ENCODE measurements at regions not wholly inside any gene's neighbourhood (a gene's known extent, or its start where the extent isn't known, plus 50 kb on each side); places are given as distances from the start of the nearest gene placed in this dataset.
"Not testable (repeated sequence)": the region's sequence is repeated elsewhere in the genome, so short reads cannot be mapped to it uniquely, and the experiment has no call there.

DNA sequence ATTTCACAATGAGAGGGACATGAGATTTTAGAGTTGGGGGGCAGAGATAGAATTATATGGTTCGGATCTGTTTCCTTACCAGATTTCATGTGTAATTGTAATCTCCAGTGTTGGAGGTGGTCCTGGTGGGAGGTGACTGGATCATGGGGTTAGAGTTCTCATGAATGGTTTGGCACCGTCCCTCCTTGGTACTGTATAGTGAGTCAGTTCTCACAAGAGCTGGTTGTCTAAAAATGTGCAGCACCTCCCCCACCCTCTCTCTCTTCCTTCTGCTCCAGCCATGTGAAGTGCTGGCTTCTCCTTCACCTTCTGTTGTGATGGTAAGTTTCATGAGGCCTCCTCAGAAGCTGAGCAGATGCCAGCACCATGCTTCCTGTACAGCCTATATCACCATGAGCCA lies 138.1 kb downstream of the SCG2 start:
- no peak for DNase-seq (ENCODE audit: low read depth, low spot score)

DNA sequence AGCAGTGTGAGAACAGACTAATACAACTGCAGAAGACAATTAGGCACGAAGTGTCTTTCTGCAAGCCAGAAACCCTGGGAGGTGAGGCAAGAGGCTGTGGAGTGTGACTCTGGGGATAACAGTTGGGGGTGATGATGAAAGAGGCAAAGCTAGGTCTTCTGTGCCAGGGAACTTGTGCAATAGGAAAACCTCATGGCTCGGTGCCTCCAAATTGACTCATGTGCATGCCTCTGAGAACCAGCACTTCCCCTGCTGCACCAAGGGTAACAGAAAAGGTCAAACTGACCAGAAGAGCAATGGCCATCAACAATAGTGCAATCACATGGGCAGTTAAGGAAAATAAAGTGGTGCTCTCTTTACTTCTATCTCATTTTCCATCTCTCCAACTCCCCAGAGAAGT lies 136.4 kb downstream of the SCG2 start:
- DNase-seq (ENCODE audit: low read depth, low spot score): peak; percentile 82

DNA sequence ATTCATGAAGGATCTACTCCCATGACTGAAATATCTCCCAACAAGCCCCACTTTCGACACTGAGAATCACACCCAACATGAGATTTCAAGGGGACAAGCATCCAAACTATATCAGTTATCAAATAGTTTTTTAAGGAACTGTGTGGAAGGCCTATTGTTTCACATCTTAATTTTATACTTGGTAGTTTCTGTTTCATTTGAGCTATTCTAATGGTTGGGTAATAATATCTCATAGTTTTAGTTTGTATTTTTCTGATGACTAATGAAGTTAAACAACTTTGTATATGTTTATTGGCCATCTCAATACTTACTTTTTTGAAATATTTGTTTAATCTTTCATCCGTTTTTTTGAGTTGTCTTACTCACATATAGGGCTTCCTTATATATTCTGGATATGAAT lies 135.0 kb downstream of the SCG2 start:
- DNase-seq (ENCODE audit: low read depth, low spot score): no peak

DNA sequence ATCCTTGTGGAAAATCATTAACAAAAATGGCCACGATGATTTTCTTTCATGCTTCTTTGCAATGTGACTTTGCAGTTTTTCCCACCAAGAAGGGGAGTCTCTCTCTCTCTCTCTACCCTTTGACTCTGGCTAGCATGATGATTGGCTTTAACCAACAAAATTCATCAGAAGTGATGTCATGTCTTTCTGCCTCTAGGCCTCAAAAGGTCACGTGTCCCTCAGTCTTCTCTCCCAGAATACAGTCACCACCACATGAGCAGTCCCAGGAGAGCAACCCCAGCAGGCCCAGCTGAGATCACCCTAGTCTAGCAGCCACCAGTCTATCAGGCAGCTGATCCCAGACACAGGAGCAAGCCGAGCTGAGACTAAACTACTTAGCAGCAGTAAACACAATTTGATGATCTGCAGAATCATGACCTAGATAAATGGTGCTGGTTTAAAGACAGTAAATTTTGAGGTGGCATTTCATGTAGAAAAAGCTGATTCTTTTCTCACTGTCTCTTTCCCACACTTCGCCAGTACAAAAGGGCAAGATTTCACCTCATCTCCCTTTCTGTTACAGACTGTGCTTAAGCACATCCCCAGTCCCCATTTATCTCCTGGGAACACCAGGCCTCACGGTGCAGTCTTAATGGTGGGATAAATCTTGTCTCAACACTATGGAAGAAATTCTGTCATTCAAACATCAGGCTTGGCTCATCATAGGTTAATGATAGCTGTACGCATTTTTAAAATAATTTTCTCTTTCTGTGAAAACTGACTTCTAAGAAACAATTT lies 132.7 kb downstream of the SCG2 start:
- no peak for DNase-seq (ENCODE audit: low read depth, low spot score)

DNA sequence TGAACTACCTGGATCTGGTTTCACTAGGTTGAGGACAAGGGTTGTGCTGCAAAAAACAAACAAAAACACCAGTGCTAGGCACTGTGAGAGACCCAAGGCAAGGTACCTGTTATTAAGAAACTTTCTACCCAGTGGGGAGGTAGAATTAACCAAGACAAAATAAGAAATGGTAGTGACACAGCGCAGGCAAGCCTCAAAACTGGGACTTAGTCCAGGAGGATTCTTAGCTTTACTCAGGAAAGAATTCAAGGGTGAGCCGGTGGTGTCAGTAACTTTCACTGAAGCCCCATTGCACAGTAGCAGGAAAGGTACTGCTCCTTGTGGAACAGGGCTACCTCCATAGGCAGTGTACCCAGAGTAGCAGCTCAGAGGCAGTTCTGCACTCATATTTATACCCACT lies 131.6 kb downstream of the SCG2 start:
- DNase-seq (ENCODE audit: low read depth, low spot score): no peak

DNA sequence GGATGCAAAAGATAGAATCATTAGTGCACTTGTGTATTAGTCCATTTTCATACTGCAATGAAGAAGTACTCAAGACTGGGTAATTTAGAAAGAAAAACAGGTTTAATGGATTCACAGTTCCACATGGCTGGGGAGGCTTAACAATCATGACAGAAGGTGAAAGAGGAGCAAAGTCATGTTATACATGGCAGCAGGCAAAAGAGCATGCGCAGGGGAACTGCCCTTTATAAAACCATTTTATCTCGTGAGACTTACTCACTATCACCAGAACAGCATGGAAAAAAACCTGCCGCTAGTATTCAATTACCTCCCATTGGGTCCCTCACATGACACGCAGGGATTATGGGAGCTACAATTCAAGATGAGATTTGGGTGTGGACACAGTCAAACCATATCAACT lies 129.4 kb downstream of the SCG2 start:
- no peak for DNase-seq (ENCODE audit: low read depth, low spot score)

DNA sequence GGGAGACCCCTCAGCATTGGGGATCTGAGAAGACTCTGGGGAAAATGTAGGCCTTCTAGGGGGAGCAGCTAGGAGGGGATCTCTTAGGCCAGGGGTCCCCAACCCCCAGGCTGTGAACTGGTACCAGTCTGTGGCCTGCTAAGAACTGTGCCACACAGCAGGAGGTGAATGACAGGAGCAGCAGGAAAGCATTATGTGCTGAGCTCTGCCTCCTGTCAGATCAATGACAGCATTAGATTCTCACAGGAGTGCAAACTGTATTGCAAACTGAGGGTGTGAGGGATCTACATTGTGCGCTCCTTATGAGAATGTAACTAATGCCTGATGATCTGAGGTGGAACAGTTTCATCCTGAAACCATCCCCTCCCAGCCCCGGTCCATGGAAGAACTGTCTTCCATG lies 127.3 kb downstream of the SCG2 start:
- no peak for DNase-seq (ENCODE audit: low read depth, low spot score)

DNA sequence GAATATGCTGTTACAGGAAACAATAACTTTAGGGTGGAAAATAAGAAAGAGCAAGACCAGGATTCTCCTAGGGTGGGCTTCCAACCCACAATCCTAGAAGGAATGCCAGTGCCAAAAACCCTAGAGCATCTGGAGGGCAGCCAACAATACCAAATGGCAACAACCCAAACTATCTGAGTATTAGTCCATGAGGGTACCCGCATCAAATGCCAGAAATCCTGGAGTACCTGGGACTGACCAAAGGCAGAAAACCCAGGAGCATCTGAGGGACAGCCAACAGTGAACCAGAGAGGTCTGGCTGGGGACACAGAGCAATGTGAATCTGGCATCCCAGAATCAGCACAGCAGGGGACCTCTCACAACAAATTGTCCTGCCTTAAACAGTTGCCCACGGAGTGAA lies 126.3 kb downstream of the SCG2 start:
- DNase-seq (ENCODE audit: low read depth, low spot score): no peak

DNA sequence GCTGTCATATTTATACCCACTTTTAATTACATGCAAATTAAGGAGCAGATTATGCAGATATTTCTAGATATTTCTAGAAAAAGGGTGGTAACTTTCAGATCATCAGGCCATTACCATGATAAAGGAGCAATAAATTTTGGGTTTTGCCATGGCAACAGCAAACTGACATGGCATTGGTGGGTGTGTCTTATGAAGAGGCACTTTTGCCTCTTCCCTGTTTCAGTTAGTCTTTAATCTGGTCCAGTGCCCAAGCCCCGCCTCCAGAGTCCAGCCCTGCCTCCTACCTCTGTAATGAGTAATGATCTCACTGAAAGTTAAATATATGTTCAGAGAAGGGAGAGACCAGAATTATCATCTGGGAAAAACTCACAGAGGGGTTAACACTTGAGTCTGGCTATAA lies 124.8 kb downstream of the SCG2 start:
- no peak for DNase-seq (ENCODE audit: low read depth, low spot score)

DNA sequence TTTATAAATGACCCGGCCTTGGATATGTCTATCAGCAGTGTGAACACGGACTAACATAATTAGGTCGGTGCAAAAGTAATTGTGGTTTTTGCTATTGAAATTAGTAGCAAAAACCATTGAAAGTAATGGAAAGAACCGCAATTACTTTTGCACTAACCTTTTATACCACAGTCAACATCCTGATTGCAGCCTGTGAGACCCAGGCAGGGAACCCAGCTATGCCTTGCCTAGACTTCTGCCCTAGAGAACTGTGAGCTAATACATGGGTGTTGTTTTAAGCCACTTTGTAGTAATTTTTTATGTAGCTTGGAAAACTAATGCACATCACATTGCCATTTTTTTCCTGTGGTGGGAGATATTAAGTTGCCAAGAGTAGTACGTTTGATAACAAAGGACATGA lies 120.7 kb downstream of the SCG2 start:
- DNase-seq (ENCODE audit: low read depth, low spot score): no peak

DNA sequence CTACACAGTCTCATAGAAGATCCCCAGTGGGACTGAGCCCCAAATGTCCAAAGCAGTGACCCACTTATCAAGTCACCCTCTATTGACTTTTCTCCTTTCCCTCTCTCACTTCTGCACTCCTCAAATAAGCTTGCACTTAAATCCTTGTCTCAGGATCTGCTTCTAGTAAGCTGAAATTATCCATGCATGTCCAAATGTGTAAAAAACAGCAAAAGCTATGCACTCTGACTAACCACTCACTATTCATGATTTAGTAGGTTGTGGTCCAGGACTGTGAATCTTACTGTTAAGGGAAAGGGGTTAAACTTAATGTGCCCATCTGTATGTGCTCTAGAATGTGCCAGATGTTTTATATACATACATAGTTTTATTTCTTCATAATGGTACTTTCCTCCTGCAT lies 115.4 kb downstream of the SCG2 start:
- DNase-seq (ENCODE audit: low read depth, low spot score): no peak

DNA sequence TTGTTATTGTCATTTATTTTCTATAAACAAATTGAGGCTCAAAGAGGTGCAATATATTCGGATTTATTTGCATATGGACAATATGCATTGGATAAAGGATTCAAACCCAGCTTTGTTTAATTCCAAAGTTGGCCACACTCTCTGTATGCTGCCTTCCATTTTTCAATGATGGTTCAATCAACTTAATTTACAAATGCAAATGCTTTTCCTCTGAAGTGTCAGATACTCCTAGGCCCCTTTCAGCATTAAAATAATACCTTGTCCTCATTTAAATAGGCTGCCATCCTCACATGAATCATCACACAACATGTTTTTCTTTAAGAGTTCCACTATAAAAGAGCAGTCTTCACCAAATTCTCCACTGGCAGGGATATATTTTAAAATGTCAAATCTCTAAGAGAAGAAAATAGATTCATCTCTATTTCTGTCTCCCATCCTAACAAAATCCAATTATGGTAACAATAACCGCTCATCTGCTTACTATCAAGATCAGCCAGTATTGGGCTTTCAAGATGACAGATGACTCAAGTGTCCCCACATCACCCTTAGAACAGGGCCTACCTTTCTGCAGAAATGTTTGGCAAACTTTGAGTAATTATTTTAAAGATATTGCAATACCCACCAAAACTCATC lies 114.8 kb downstream of the SCG2 start:
- no peak for DNase-seq (ENCODE audit: low read depth, low spot score)

DNA sequence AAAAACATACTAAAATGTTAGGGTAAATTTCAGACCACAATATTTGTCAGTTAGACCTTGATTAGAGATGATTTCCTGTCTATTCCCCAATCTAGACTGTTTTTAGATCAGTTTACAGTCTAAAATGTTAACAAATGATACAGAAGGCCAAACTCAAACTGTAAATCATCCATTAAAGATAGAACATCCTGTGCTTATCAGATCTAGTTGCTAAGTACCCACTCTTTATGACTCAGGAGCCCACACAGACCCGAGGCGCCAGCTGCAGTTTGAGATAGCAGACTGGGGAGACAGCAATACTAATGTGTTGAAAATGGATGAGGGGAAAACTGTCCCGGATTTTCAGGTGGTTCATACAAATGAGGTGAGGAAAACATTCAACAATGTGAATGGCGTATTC lies 113.3 kb downstream of the SCG2 start:
- no peak for DNase-seq (ENCODE audit: low read depth, low spot score)

DNA sequence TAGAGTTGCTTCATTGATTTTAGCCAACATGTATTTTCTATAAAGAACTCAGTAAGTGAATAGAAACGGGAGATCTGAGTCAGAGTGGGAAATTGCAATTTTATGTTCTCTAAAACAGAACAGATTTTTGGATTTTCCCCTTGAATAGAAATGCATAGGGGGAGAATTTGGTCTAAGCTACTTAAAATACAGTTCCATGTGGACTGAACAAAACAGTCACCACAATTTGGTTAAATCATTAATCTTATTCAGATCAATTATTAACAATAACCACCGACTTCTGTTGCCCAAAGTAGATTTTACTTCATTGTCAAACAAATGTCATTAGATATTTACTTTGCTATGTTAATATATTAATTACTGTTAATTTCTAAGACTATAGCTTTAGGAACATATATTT lies 107.7 kb downstream of the SCG2 start:
- DNase-seq (ENCODE audit: low read depth, low spot score): no peak

DNA sequence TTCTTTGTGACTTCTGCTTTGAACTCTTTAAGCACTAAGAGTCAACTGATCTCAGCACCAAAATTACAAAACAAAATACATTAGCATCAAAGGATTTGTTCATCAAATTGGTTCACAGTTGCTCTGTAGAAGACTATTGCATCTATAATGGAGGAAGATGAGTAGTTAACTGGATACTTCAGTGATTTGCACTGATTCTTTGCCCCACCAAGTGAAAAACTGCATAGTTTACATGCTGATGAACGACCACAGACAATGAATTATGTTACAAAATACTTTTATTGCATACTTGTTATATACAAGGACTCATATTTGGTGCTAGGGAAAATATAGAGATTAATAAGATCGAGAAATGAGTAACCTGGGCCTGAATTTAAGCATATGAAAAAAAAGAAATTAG lies 107.2 kb downstream of the SCG2 start:
- DNase-seq (ENCODE audit: low read depth, low spot score): no peak

DNA sequence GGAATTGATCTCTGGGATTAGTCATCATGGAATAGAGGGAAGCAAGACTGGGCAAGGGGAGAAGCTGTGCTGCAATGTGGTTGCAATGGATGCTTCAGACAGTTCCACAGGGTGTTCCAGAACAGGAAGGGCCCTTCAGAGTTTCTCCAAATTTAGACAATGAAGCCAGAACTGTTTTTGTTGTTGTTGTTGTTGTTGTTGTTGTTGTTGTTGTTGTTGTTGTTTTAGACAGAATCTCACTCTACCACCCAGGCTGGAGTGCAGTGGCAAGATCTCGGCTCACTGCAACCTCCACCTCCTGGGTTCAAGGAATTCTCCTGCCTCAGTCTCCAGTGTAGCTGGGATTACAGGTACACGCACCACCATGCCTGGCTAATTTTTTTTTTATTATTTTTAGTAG lies 105.3 kb downstream of the SCG2 start:
- not testable (repeated sequence) for DNase-seq (ENCODE audit: low read depth, low spot score)

DNA sequence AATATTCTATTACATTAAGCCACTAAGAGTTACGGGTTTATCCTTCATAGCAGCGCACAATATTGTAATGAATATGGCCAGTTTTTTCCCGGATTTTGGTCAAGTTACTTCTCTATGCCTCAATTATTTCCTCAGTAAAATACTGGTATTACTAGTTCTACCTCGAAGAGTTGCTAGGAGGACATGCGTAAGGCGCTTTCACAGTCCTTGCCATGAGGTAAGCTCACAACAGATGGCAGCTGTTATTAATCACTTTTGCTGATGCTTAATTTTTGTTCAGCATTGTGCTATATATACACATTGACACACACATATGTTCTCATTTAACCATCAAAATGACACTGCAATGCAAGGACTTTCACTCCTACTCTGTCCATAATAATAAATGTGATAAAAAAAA lies 101.5 kb downstream of the SCG2 start:
- no peak for DNase-seq (ENCODE audit: low read depth, low spot score)

DNA sequence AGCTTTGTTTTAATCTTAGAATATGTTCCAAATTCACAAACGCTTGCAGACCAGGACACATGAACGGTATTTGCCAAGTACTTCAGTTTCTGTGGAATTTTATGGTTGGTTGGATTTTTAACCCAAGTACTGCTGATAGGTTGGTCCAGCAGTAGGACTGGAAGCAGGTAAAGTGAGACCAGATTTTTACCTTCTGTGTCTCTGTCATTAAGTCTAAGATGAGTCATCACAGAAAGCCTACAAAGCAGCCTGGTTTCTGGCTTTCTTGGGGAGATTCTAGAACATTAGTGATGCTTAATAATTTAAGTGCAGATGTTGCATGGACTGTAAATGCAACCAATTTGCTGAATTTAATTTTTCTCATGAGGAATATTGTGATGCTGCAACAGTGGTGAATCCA lies 100.5 kb downstream of the SCG2 start:
- DNase-seq (ENCODE audit: low read depth, low spot score): no peak

DNA sequence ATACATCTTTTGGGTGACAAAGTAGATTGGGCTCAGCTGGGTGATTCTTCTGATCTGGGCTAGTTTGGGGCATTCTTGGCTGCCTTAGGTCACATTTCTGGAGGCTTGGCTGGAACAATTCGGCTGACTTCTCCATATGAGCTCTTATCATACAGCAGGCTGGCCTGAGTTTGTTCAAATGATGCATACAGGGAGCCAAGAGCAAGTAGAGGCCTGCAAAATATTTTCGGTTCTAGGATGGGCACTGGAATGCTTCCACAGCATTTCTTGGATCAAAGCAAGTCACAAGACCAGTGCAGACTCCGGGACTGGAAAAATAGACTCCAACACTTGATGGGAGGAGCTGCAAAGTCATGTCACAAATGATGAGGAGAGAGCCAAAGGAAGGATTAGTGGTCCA lies 98.4 kb downstream of the SCG2 start:
- DNase-seq (ENCODE audit: low read depth, low spot score): no peak

DNA sequence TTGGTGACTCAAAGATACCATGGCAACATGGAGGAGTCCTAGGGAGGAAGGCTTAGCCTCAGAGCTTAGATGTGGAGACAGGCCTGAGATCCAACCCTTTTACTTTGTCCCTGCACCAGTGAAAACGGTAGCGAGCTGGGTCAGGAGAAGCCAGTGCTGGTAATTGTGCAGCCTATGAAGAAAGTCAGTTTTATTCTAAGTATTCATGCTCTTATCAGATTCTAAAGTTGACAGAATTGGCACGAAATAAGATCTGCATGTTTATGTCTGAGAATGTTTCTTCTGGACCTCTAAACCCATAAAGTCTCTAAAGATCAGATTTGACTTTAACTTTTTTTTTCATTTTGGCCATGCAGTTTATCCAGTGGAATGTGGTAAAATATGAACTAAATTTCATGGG lies 93.8 kb downstream of the SCG2 start:
- DNase-seq (ENCODE audit: low read depth, low spot score): no peak

DNA sequence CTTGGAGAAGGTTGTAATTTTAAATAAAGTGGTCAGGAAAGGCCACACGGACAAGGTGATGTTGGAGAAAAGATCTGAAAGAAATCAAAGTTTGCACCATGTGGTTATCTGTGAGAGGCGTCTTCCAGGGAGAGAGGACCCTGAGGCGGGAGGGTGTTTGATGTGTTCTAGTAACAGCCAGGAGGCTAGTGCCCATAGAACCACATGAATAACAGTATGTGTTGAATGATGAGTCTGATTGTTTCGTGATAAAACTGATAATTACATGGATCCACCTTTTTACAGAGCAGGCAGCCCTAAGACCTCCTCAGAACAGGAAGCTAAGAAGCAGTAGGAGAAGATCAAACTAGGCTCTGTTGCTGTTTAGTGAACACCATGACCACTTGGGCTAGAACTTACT lies 91.4 kb downstream of the SCG2 start:
- no peak for DNase-seq (ENCODE audit: low read depth, low spot score)

DNA sequence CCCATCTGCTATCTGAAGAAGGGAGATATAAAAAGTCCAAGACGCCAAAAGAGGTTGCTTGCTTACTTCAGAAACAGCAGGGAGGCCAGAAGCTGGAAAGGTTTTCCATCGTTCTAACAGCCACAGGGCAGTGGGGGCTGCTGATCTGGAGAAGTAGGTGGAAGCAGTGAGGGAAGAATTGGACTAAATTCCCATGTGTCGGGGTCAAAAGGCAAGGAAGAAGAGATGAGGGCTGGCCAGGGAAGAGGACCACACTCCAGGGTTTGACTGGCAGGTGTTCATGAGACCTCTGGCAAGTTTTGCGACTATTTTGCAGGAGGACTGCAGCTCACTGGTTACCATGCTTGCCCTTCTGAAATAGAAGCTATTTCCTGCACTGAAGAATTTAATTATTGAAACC lies 91.0 kb downstream of the SCG2 start:
- DNase-seq (ENCODE audit: low read depth, low spot score): no peak

DNA sequence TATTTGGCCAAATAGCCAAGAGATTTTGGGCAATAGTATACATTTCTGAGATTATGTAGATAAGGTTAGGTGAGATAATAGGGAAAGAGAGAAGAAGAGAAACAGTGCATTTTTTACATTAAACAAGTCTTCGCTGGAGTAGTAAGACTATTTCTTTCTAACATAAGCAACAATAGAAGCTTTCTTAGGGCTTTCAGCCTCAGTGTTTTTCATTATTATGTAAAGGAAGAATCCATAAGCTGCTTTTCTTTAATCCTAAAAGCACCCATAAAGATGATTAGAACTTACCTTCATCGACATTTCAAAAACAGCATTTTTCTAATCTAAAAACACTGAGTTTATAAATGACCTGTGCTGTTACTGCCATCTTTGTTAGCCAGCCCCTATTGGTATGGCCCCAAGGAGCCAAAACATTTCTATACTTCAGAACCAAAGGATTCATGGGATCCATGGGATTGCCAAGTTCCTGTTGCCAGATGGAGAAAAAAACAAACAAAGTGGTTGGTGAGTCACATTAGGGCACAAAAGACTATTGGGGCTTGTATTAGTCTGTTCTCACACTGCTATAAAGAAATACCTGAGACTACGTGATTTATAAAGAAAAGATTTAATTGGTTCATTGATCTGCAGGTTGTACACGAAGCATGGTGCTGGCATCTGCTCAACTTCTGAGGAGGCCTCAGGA lies 88.2 kb downstream of the SCG2 start:
- no peak for DNase-seq (ENCODE audit: low read depth, low spot score)
